GM18861 (cell line): ENCODE measurements at regions not wholly inside any gene's neighbourhood (a gene's known extent, or its start where the extent isn't known, plus 50 kb on each side); places are given as distances from the start of the nearest gene placed in this dataset.
A peak's percentile ranks its signal among the peaks of the same experiment; 100 is the strongest.
"Not testable (repeated sequence)": the region's sequence is repeated elsewhere in the genome, so short reads cannot be mapped to it uniquely, and the experiment has no call there.

Experiments used
- ATAC-seq: cut with Tn5 transposase; IDR thresholded peaks from one replicate; pipeline ENCODE4 v1.9.1; 2021; ENCODE audit not compliant: unreplicated experiment

DNA sequence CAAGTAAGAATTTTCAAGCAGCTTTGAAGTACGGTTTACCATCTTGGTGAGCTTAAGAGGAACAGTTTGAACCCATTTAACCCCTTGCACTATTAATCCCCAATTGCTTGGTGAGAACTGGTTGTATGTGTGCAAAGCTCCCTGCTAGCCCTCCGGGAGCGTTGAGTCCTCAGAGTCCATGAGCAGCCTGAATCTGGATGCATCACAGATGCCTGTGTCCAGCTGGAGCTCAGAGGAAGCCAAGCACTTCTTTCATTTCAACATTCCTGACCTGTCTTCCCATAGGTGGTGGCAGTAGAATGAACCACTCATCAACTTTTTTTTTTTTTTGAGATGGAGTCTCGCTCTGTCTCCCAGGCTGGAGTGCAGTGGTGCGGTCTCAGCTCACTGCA is 199.9 kb upstream of the IRF2BP2 start:
- not testable (repeated sequence) for ATAC-seq

- peak; percentile 66 for ATAC-seq
Observed at GRCh38 chr1:234808943-234809853, 199.2 kb upstream of the IRF2BP2 start.

DNA sequence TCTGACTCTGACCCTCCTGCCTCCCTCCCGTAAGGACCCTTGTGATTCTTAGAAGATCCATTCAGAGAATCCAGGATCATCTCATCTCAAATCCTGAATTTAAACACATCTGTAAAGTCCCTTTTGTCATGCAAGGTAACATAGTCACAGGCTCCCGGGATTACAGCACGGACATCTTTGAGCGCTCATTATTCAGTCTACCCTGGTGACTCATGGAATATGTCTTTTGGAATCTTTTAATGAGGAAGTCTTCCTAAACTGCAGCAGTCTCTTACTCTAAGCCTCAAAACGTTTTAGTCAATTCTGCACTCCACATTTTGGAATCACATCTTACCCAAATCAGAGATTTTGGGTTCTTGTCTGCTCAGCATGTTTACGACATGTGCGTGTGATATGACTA is 198.5 kb upstream of the IRF2BP2 start:
- ATAC-seq: not testable (repeated sequence)

- not testable (repeated sequence) for ATAC-seq
Observed at GRCh38 chr1:234807705-234808104, 197.7 kb upstream of the IRF2BP2 start.

DNA sequence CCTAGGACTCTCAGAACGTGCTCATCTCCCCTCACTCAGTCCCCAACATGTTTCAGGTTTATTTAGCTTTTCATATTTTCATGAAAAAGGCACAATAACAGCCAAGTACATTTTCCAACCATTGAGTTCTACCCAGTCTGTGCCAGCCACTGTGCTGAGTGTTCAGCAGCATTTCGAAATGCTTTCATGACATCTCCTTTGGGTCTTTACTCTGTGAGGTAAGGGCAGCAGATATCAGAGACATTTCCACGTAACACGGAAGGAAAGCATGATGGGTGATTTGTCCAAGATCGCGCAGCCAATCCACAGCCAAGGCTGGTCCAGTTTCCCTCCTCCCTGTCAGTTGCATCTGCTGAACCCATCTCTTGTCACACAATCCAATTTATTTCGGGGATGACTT is 192.6 kb upstream of the IRF2BP2 start:
- not testable (repeated sequence) for ATAC-seq

- not testable (repeated sequence) for ATAC-seq
Observed at GRCh38 chr1:234801636-234802035, 191.7 kb upstream of the IRF2BP2 start.

DNA sequence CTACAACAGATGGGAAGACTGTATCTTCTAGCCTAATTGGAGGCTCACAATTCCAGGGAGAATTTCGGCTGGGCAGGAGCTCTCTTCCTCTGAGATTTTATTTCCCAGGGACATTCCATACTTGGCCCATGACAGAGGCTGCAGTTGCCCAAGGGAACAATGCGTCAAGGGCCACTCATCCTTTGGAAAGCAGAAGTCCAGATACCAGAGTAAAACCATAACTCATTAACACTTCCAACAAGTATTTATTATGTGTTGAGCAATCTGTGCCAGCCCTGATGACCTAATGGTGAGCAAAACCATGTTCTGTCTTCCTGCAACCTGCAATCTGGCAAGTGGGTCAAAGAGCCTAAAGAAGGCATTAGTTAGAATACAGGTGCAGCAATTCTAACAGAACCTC is 191.2 kb upstream of the IRF2BP2 start:
- ATAC-seq: not testable (repeated sequence)

- ATAC-seq: not testable (repeated sequence)
Observed at GRCh38 chr1:234800563-234800962, 190.6 kb upstream of the IRF2BP2 start.

DNA sequence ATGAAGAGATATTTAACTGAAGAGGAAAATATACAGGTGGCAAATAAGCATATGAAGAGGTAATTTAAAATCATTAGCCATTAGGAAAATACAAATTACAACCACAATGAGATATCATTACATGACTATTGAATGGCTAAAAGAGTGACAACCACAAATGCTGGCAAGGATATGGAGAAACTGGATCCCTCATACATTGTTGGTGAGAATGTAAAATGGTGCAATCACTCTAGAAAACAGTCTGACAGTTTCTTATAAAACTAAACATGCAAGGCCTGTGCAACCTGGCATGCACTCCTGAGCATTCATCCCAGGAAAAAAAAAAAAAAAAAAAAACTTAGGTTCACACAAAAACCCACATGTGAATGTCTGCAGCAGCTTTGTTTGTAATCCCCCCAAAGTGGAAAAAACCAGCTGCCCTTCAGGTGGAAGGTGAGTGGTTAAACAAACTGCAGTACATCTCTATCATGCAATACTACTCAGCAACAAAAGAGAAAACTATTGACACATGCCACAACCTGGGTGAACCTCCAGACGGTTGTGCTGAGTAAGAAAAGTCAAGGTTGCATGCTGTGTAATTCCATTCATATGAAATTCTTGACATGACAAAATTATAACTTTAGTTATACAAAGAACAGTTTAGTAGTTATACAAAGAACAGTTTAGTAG is 189.2 kb upstream of the IRF2BP2 start:
- ATAC-seq: not testable (repeated sequence)

DNA sequence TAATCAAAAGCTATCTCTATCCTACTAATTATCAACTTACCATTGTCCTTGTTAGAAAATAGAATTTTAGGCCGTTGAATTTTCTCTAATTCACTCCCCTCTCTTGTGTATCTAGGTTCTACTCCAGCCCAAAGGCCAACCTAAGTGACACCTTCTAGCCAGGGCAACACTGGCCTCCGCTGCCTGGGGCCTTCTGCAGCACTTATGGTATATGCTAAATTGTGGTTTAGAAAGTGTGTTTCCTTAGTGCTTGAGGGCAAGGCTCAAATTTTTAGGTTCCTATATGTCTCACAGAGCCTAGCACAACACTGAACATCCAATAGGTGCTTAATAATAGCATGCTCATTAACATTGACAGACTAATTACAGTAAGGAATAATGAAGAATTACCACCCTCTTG is 187.2 kb upstream of the IRF2BP2 start:
- ATAC-seq: not testable (repeated sequence)

DNA sequence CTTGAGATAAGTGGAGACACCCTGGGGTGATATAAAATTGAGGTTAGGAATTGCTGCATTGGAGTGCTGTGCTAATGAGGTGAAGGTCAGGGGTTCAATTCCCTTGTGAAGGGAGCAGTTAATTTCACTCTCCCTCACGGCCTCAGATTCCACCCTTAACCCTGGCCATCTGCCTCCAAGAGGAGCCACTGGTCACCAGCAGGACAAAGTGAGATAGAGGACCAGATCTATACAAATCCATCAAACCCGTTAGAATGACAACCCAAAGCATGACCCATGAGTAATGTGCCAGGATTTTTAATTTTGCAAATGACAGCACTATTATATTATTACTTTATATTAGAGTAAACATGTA is 186.4 kb upstream of the IRF2BP2 start:
- not testable (repeated sequence) for ATAC-seq

DNA sequence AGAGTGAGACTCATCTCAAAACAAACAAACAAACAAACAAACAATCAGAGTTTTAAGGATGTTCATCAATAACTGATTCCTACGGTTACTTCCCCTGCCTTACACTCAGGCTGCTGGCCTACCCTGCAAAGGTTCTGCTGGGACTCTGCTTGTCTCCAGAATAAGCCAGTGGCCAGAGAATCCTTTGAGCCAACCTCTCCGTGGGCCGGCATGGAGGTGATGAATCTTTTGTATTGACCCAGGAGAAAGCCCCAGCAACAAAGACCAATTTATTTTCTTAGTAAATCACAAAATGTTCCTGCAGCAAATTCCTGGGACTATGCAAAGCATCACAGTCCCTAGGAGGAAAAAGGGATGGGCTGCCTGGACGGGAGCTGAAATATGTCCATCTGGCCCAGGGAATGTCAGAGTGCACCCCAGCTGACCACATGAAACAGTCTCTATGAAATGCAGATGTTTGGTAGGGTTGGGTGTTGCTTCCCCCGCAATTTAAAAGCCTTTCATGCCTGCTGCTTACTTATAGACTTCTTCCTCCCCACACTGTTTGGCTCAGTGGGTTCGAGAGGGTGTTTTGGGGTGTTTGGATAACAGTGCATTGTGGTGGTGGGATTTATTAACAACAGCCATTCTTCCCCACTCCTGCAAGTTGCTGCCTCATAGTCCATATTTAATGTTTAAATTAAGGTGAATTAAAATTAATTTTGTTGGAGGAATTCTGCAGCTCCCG is 185.9 kb upstream of the IRF2BP2 start:
- not testable (repeated sequence) for ATAC-seq

DNA sequence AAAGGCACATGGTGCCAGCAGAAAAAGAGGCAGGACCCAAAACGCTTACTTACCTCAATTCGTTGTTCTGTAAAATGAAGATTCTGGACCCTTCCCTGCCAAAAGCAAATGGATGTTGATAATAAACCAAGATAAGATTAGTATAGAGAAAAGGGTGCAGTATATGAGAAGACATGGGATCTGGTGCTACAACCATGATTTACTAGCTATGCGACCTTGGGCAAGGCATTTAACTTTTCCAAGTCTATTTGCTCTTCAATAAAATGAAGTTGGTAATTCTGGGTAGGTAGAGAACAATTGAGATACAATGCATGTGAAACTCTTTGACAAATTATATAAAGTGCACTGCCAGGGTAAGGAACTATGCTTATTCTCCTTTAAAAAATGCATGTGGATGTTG is 185.0 kb upstream of the IRF2BP2 start:
- not testable (repeated sequence) for ATAC-seq

GRCh38 chr1:234794452-234794851 is 184.5 kb upstream of the IRF2BP2 start:
- not testable (repeated sequence) for ATAC-seq

DNA sequence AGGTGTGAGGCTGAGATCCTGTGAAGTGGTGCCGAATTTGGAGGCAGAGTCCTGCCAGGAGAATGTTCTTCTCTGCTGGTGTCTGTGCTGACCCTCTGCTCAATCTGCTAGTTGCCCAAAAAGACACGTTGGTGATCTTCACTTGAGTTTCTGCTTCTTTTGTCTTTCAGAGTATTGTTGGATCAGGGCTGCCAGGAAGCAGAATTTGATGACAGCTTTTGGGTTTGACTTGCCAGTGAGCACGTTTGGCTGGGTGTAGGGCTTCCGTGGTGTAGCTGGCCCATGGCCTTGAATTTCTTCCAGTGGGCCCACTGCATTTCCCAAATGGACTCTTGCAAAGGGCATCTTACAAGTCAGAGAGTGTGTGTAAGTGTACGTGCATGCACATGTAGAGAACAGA is 183.9 kb upstream of the IRF2BP2 start:
- ATAC-seq: not testable (repeated sequence)

- ATAC-seq: not testable (repeated sequence)
Observed at GRCh38 chr1:234792221-234792864, 182.4 kb upstream of the IRF2BP2 start.

DNA sequence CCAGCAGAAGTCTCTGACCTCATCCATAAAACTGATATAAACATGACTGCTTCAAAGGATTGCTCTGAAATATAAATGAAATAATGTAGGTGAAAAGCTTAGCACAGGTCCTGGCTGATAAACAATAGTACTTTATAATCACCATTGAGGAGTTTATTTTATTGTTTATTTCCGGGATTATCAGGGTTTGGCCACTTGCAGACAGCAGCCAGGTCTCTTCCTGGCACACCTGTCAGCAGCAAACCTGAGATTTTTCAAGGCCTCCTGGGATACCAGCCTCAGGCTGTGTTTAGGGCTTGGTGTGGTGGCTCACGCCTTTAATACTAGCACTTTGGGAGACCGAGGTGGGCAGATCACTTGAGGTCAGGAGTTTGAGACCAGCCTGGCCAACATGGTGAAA is 181.6 kb upstream of the IRF2BP2 start:
- ATAC-seq: not testable (repeated sequence)

DNA sequence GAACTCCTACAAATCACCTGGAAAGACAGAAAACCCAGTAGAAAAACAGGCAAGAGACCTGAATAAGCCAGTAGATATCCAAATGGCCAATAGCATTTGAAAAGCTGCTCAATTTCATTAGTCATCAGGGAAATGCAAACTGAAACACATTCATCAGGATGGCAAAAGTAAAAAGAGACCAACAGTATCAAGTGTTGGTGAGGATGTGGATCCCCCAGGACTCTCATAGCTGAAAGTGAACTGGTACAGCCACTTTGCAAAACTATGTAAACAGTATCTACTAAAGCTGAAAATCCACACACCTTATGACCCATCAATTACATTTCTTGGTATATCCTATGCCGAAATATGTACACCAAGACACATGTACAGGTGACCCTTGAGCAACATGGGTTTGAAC is 180.4 kb upstream of the IRF2BP2 start:
- ATAC-seq: not testable (repeated sequence)

- not testable (repeated sequence) for ATAC-seq
Observed at GRCh38 chr1:234787011-234787584, 177.1 kb upstream of the IRF2BP2 start.

DNA sequence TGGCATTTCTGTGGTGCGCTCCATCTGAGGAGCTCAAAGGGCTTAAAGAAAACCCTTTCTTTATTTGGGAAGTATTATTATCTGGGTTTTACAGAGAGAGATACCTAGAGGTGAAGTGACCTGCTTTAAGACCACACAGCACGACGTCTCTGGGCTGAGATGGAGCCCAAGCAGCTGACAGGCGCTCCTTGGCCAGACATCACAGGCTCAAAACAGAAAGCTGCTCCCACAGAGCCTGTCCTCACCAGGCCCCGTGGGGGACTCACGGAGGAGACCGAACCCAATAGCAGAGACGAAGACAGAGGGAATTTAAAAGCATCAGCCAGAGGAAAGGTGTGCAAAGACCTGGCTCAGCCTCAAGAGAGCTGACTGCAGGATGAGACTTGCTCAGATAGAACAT is 175.9 kb upstream of the IRF2BP2 start:
- ATAC-seq: not testable (repeated sequence)
